PC-3 (cell line): ENCODE measurements at regions not wholly inside any gene's neighbourhood (a gene's known extent, or its start where the extent isn't known, plus 50 kb on each side); places are given as distances from the start of the nearest gene placed in this dataset.
"Not testable (repeated sequence)": the region's sequence is repeated elsewhere in the genome, so short reads cannot be mapped to it uniquely, and the experiment has no call there.

ENCODE experiments used
- EZH2phosphoT487 ChIP-seq: fragments of 300-600 bp; sonication (generic); IDR thresholded peaks from 2 replicates; pipeline ENCODE4 v1.6.1; 2018; ENCODE audit warnings: mild to moderate bottlenecking, antibody characterized with exemption, low read length, borderline replicate concordance
- TF ChIP-seq, protein P1 (sequence below): fragments of 300-600 bp; sonication (generic); conservative IDR thresholded peaks from 2 replicates; pipeline ENCODE4 v1.5.1; 2017; ENCODE audit warnings: antibody characterized with exemption, low read depth, mild to moderate bottlenecking, low read length

DNA sequence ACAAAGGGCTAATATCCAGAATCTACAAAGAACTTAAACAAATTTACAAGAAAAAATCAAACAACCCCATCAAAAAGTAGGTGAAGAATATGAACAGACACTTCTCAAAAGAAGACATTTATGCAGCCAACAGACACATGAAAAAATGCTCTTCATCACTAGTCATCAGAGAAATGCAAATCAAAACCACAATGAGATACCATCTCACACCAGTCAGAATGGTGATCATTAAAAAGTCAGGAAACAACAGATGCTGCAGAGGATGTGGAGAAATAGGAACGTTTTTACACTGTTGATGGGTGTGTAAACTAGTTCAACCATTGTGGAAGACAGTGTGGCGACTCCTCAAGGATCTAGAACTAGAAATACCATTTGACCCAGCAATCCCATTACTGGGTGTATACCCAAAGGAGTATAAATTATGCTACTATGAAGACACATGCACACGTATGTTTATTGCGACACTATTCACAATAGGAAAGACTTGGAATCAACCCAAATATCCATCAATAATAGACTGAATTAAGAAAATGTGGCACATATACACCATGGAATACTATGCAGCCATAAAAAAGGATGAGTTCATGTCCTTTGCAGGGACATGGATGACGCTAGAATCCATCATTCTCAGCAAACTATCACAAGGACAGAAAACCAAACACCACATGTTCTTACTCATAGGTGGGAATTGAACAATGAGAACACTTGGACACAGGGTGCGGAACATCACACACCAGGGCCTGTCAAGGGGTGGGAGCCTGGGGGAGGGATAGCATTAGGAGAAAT is 241.5 kb downstream of the KCNRG start:
- TF ChIP-seq, protein P1, sequence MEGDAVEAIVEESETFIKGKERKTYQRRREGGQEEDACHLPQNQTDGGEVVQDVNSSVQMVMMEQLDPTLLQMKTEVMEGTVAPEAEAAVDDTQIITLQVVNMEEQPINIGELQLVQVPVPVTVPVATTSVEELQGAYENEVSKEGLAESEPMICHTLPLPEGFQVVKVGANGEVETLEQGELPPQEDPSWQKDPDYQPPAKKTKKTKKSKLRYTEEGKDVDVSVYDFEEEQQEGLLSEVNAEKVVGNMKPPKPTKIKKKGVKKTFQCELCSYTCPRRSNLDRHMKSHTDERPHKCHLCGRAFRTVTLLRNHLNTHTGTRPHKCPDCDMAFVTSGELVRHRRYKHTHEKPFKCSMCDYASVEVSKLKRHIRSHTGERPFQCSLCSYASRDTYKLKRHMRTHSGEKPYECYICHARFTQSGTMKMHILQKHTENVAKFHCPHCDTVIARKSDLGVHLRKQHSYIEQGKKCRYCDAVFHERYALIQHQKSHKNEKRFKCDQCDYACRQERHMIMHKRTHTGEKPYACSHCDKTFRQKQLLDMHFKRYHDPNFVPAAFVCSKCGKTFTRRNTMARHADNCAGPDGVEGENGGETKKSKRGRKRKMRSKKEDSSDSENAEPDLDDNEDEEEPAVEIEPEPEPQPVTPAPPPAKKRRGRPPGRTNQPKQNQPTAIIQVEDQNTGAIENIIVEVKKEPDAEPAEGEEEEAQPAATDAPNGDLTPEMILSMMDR: not testable (repeated sequence)
- TF ChIP-seq EZH2phosphoT487: not testable (repeated sequence)
